Right lobe of liver (tissue), 4 donors: ENCODE measurements at regions not wholly inside any gene's neighbourhood (a gene's known extent, or its start where the extent isn't known, plus 50 kb on each side); places are given as distances from the start of the nearest gene placed in this dataset.

Experiments
- CTCF ChIP-seq, 4 donors: fragments of 200-600 bp in 3 of 4; fragments of 450-650 bp in 1 of 4; IDR thresholded peaks; one replicate each; pipeline versions ENCODE4 v1.5.1 to v1.8.0; 2016 to 2022; ENCODE audit warnings: antibody characterized with exemption in 4 of 4, mild to moderate bottlenecking in 2 of 4
- POLR2A ChIP-seq: fragments of 450-650 bp; IDR thresholded peaks from one replicate; pipeline ENCODE4 v1.6.1; 2017; ENCODE audit warnings: antibody characterized with exemption, mild to moderate bottlenecking
- donor health status: DM: no; HTN: no; CAD: no.
- donor health status: DM: no; HTN: no; CAD: no.
- donor health status: DM: no; HTN: yes; CAD: no.

GRCh38 chr13:63024458-63024857 lies 1608.8 kb upstream of the PCDH20 start:
- TF ChIP-seq POLR2A (no peak), CTCF (IDR thresholded peaks at IDR 0.05) (no peak)
